GM19238 (cell line): ENCODE measurements at regions not wholly inside any gene's neighbourhood (a gene's known extent, or its start where the extent isn't known, plus 50 kb on each side); places are given as distances from the start of the nearest gene placed in this dataset.

Source experiments
- DNase-seq: peaks from one replicate; pipeline ENCODE4 v3.0.0; 2011; ENCODE audit warnings: low spot score; ENCODE audit not compliant: insufficient read length

- DNase-seq, result no peak
Measured at GRCh38 chr14:82116721-82117120, 583.1 kb upstream of the SEL1L start.

- no peak for DNase-seq
Measured at GRCh38 chr14:82122655-82123054, 589.0 kb upstream of the SEL1L start.

GRCh38 chr14:82124511-82124910 is 590.9 kb upstream of the SEL1L start:
- DNase-seq, result no peak

- no peak for DNase-seq
Measured at GRCh38 chr14:82126006-82126405, 592.4 kb upstream of the SEL1L start.

GRCh38 chr14:82134411-82134810 is 600.8 kb upstream of the SEL1L start:
- DNase-seq, result no peak

- no peak for DNase-seq
Measured at GRCh38 chr14:82138431-82138830, 604.8 kb upstream of the SEL1L start.

GRCh38 chr14:82146846-82147245 is 613.2 kb upstream of the SEL1L start:
- no peak for DNase-seq

- DNase-seq, result no peak
Measured at GRCh38 chr14:82153689-82154088, 620.0 kb upstream of the SEL1L start.

GRCh38 chr14:82159624-82160023 is 626.0 kb upstream of the SEL1L start:
- DNase-seq, result no peak

GRCh38 chr14:82180139-82180538 is 646.5 kb upstream of the SEL1L start:
- DNase-seq, result no peak

- no peak for DNase-seq
Measured at GRCh38 chr14:82182646-82183045, 649.0 kb upstream of the SEL1L start.

GRCh38 chr14:82190742-82191141 is 657.1 kb upstream of the SEL1L start:
- DNase-seq, result no peak

- no peak for DNase-seq
Measured at GRCh38 chr14:82192387-82192786, 658.7 kb upstream of the SEL1L start.

GRCh38 chr14:82223276-82223675 is 689.6 kb upstream of the SEL1L start:
- DNase-seq, result no peak

GRCh38 chr14:82224610-82225009 is 691.0 kb upstream of the SEL1L start:
- no peak for DNase-seq

GRCh38 chr14:82230748-82231147 is 697.1 kb upstream of the SEL1L start:
- DNase-seq, result no peak

- DNase-seq, result no peak
Measured at GRCh38 chr14:82238649-82239048, 705.0 kb upstream of the SEL1L start.

GRCh38 chr14:82239223-82239622 is 705.6 kb upstream of the SEL1L start:
- DNase-seq, result no peak

GRCh38 chr14:82244791-82245190 is 711.1 kb upstream of the SEL1L start:
- DNase-seq, result no peak

GRCh38 chr14:82251494-82251893 is 717.8 kb upstream of the SEL1L start:
- no peak for DNase-seq

GRCh38 chr14:82270286-82270685 is 736.6 kb upstream of the SEL1L start:
- DNase-seq, result no peak

GRCh38 chr14:82298811-82299210 is 765.2 kb upstream of the SEL1L start:
- DNase-seq, result no peak

GRCh38 chr14:82309199-82309598 is 775.5 kb upstream of the SEL1L start:
- DNase-seq, result no peak

GRCh38 chr14:82313889-82314288 is 780.2 kb upstream of the SEL1L start:
- no peak for DNase-seq
